H9 (cell line): ENCODE measurements at regions not wholly inside any gene's neighbourhood (a gene's known extent, or its start where the extent isn't known, plus 50 kb on each side); places are given as distances from the start of the nearest gene placed in this dataset.

ENCODE experiments used
- DNase-seq: peaks from one replicate; pipeline ENCODE4 v3.0.0-alpha.2; 2017
- H2AFZ ChIP-seq: one replicate; pipeline ENCODE4 v1.6.1; 2013; ENCODE audit warnings: mild to moderate bottlenecking, low read length, control low read depth, moderate library complexity
- H2AK5ac ChIP-seq: 2 replicates; pipeline ENCODE4 v1.6.1; 2013; ENCODE audit warnings: low read length, control low read depth, mixed read lengths; ENCODE audit not compliant: insufficient read length
- H2BK120ac ChIP-seq: one replicate; pipeline ENCODE4 v1.6.1; 2013; ENCODE audit warnings: low read depth, mild to moderate bottlenecking, low read length, control low read depth, inconsistent platforms; ENCODE audit not compliant: poor library complexity, severe bottlenecking
- H2BK12ac ChIP-seq: 2 replicates; pipeline ENCODE4 v1.6.1; 2013; ENCODE audit warnings: low read length, control low read depth, mixed read lengths, low read depth; ENCODE audit not compliant: insufficient read length
- H2BK15ac ChIP-seq: 2 replicates; pipeline ENCODE4 v1.6.1; 2013; ENCODE audit warnings: low read depth, low read length, control low read depth
- H2BK20ac ChIP-seq: one replicate; pipeline ENCODE4 v1.6.1; 2013; ENCODE audit warnings: low read depth, mild to moderate bottlenecking, low read length, control low read depth, inconsistent platforms; ENCODE audit not compliant: poor library complexity, severe bottlenecking
- H2BK5ac ChIP-seq: 2 replicates; pipeline ENCODE4 v1.6.1; 2013; ENCODE audit warnings: low read length, control low read depth, mixed read lengths; ENCODE audit not compliant: insufficient read length
- H3K14ac ChIP-seq: 2 replicates; pipeline ENCODE4 v1.6.1; 2013; ENCODE audit warnings: low read length, control low read depth; ENCODE audit not compliant: insufficient read depth
- H3K18ac ChIP-seq: 2 replicates; pipeline ENCODE4 v1.6.1; 2013; ENCODE audit warnings: low read depth, mild to moderate bottlenecking, mixed read lengths, low read length, control low read depth; ENCODE audit not compliant: insufficient read length
- H3K23ac ChIP-seq: 2 replicates; pipeline ENCODE4 v1.6.1; 2013; ENCODE audit warnings: low read length, control low read depth, mixed read lengths, low read depth; ENCODE audit not compliant: insufficient read length
- H3K23me2 ChIP-seq: 2 replicates; pipeline ENCODE4 v1.6.1; 2013; ENCODE audit warnings: low read depth, mild to moderate bottlenecking, mixed read lengths, low read length, control low read depth; ENCODE audit not compliant: insufficient read length, poor library complexity, severe bottlenecking
- H3K27ac ChIP-seq: 2 replicates; pipeline ENCODE4 v1.5.1; 2013; ENCODE audit warnings: low read length, control low read depth, mixed read lengths, low read depth; ENCODE audit not compliant: insufficient read length
- H3K27me3 ChIP-seq: 2 replicates; pipeline ENCODE4 v1.6.1; 2013; ENCODE audit warnings: low read length, control low read depth, inconsistent platforms; ENCODE audit not compliant: insufficient read depth
- H3K4ac ChIP-seq: 2 replicates; pipeline ENCODE4 v1.6.1; 2013; ENCODE audit warnings: low read depth, mild to moderate bottlenecking, control low read depth, inconsistent platforms, low read length, moderate library complexity
- H3K4me1 ChIP-seq: 2 replicates; pipeline ENCODE4 v1.6.1; 2013; ENCODE audit warnings: low read length, control low read depth, inconsistent platforms; ENCODE audit not compliant: insufficient read depth
- H3K4me2 ChIP-seq: 2 replicates; pipeline ENCODE4 v1.6.1; 2013; ENCODE audit warnings: low read length, control low read depth, mixed read lengths; ENCODE audit not compliant: insufficient read length, insufficient read depth
- H3K56ac ChIP-seq: 2 replicates; pipeline ENCODE4 v1.6.1; 2013; ENCODE audit warnings: low read depth, mild to moderate bottlenecking, mixed read lengths, low read length, control low read depth; ENCODE audit not compliant: insufficient read length
- H3K79me1 ChIP-seq: 2 replicates; pipeline ENCODE4 v1.6.1; 2013; ENCODE audit warnings: low read depth, mild to moderate bottlenecking, moderate library complexity, low read length, control low read depth, inconsistent platforms; ENCODE audit not compliant: insufficient read depth, poor library complexity, severe bottlenecking
- H3K79me2 ChIP-seq: 2 replicates; pipeline ENCODE4 v1.6.1; 2013; ENCODE audit warnings: low read length, control low read depth, inconsistent platforms; ENCODE audit not compliant: insufficient read depth
- H3K9ac ChIP-seq: 2 replicates; pipeline ENCODE4 v1.6.1; 2013; ENCODE audit warnings: low read length, control low read depth, mixed read lengths; ENCODE audit not compliant: insufficient read length; ENCODE audit errors: extremely low read depth
- H3K9me3 ChIP-seq: one replicate; pipeline ENCODE4 v1.6.1; 2013; ENCODE audit warnings: low read depth, low read length, inconsistent platforms; ENCODE audit not compliant: control insufficient read depth
- H3T11ph ChIP-seq: one replicate; pipeline ENCODE4 v1.6.1; 2013; ENCODE audit warnings: mild to moderate bottlenecking, low read length, control low read depth, inconsistent platforms
- H4K20me1 ChIP-seq: one replicate; pipeline ENCODE4 v1.6.1; 2013; ENCODE audit not compliant: control insufficient read depth, insufficient read length, insufficient read depth
- H4K5ac ChIP-seq: 2 replicates; pipeline ENCODE4 v1.6.1; 2013; ENCODE audit warnings: low read depth, mild to moderate bottlenecking, mixed read lengths, low read length, control low read depth; ENCODE audit not compliant: insufficient read length
- H4K8ac ChIP-seq: replicated peaks from 2 replicates; pipeline ENCODE4 v1.6.1; 2013; ENCODE audit warnings: low read length, control low read depth, mixed read lengths, low read depth; ENCODE audit not compliant: insufficient read length
- H4K91ac ChIP-seq: 2 replicates; pipeline ENCODE4 v1.6.1; 2013; ENCODE audit warnings: low read depth, mild to moderate bottlenecking, moderate library complexity, mixed read lengths, low read length, control low read depth; ENCODE audit not compliant: insufficient read length
- H3K27ac Mint-ChIP-seq, 3 experiments: 2 replicates in 2 of 3; 3 replicates in 1 of 3; pipeline ENCODE4 v1.8.0; 2020 to 2021; ENCODE audit warnings: mixed read lengths in 3 of 3, mild to moderate bottlenecking in 1 of 3, moderate library complexity in 1 of 3
- H3K27me3 Mint-ChIP-seq: 2 replicates; pipeline ENCODE4 v1.8.0; 2021; ENCODE audit warnings: low read depth, mild to moderate bottlenecking, moderate library complexity, mixed read lengths
- H3K36me3 Mint-ChIP-seq, 3 experiments: 2 replicates in 2 of 3; 3 replicates in 1 of 3; pipeline ENCODE4 v1.8.0; 2020 to 2021; ENCODE audit warnings: low read depth in 3 of 3, mixed read lengths in 3 of 3; ENCODE audit not compliant: insufficient read depth in 1 of 3
- H3K4me1 Mint-ChIP-seq, 2 experiments: 2 replicates each; pipeline ENCODE4 v1.8.0; 2020; ENCODE audit warnings: mixed read lengths in 2 of 2
- H3K4me3 Mint-ChIP-seq, 2 experiments: 2 replicates in 1 of 2; 3 replicates in 1 of 2; pipeline ENCODE4 v1.8.0; 2020 to 2021; ENCODE audit warnings: mild to moderate bottlenecking in 2 of 2, mixed read lengths in 2 of 2, moderate library complexity in 1 of 2
- H3K9me3 Mint-ChIP-seq, 2 experiments: 2 replicates in 1 of 2; 3 replicates in 1 of 2; pipeline ENCODE4 v1.8.0; 2020; ENCODE audit warnings: mild to moderate bottlenecking in 2 of 2, mixed read lengths in 2 of 2, moderate library complexity in 1 of 2
- CTCF ChIP-seq: fragments of 200-600 bp; sonication (generic); conservative IDR thresholded peaks from 3 replicates; pipeline ENCODE4 v1.8.0; 2021; ENCODE audit warnings: antibody characterized with exemption, mild to moderate bottlenecking
- WGBS: extraction: QIAGEN DNeasy Blood & Tissue Kit; methylation state at CpG from one replicate; pipeline ENCODE4 v1.1.7; 2013; ENCODE audit warnings: missing lambda C conversion rate, low lambda C conversion rate, mixed read lengths; ENCODE audit not compliant: insufficient read length; ENCODE audit errors: extremely low coverage; 5-methylcytosine and 5-hydroxymethylcytosine counted together

GRCh38 chr3:159783780-159784742 is 204.6 kb upstream of the IL12A start:
- H2BK5ac ChIP-seq: no peak overlapping the region
- H3K4ac ChIP-seq: no peak overlapping the region
- H3T11ph ChIP-seq: no peak overlapping the region
- H4K20me1 ChIP-seq: no peaks in the 10 kb centered on the region
- TF ChIP-seq CTCF: no peak
- H3K9me3 ChIP-seq: no peaks in the 10 kb centered on the region
- no peaks in the 10 kb centered on the region; the same call in 1 of the 2 replicates for H3K4me1 ChIP-seq
- no peak overlapping the region for H4K8ac ChIP-seq
- H2BK12ac ChIP-seq: no peak overlapping the region
- no peaks in the 10 kb centered on the region for H3K23me2 ChIP-seq
- no peaks in the 10 kb centered on the region for H3K27me3 ChIP-seq
- no peak overlapping the region for H4K91ac ChIP-seq
- peaks cover 25 to 26% of the 10 kb centered on the region in 2 experiments for H3K4me1 Mint-ChIP-seq
- H3K4me2 ChIP-seq: no peak overlapping the region
- no peak overlapping the region for H3K56ac ChIP-seq
- H3K27ac Mint-ChIP-seq: no peak overlapping the region
- H3K14ac ChIP-seq: no peak overlapping the region
- H2AK5ac ChIP-seq: no peak overlapping the region
- WGBS: no CpG with 5 or more reads among the region's 13 CpGs
- no peak overlapping the region for H3K4me3 Mint-ChIP-seq
- no peak overlapping the region for H2BK15ac ChIP-seq
- no peak overlapping the region for H3K27ac ChIP-seq
- H3K27me3 Mint-ChIP-seq: no peaks in the 10 kb centered on the region
- H3K79me2 ChIP-seq: no peaks in the 10 kb centered on the region
- H3K18ac ChIP-seq: no peak overlapping the region
- H4K5ac ChIP-seq: no peak overlapping the region
- H3K79me1 ChIP-seq: no peaks in the 10 kb centered on the region
- no peaks in the 10 kb centered on the region for H3K9me3 Mint-ChIP-seq
- H3K23ac ChIP-seq: no peak overlapping the region
- H2AFZ ChIP-seq: no peak overlapping the region
- H2BK120ac ChIP-seq: no peak overlapping the region
- no peaks in the 10 kb centered on the region; a peak in 1 of 7 replicates for H3K36me3 Mint-ChIP-seq
- H2BK20ac ChIP-seq: no peak overlapping the region
- no peak overlapping the region for H3K9ac ChIP-seq
- DNase-seq: no peak
